Stomach (tissue), 4 donors: ENCODE measurements at regions not wholly inside any gene's neighbourhood (a gene's known extent, or its start where the extent isn't known, plus 50 kb on each side); places are given as distances from the start of the nearest gene placed in this dataset.

Experiments used
- CTCF ChIP-seq, 7 experiments: fragments of 450-650 bp in 4 of 7; fragments of 200-600 bp in 3 of 7; sonication (generic) in 3 of 7; IDR thresholded peaks; one replicate each; pipeline ENCODE4 v1.5.1; 2016 to 2019; ENCODE audit warnings: antibody characterized with exemption in 7 of 7, control low read depth in 2 of 7, mild to moderate bottlenecking in 1 of 7
- POLR2A ChIP-seq, 4 donors: fragments of 450-650 bp; IDR thresholded peaks; one replicate each; pipeline ENCODE4 v1.6.1; 2016; ENCODE audit warnings: antibody characterized with exemption in 4 of 4, control low read depth in 2 of 4, mild to moderate bottlenecking in 1 of 4, moderate library complexity in 1 of 4

- TF ChIP-seq CTCF (IDR thresholded peaks at IDR 0.05) (no peak), POLR2A (IDR thresholded peaks at IDR 0.05) (no peak)
Observed at GRCh38 chr5:164137095-164137494, 631.7 kb downstream of the MAT2B start.
